Bronchial epithelial cell (primary cell): ENCODE measurements at regions not wholly inside any gene's neighbourhood (a gene's known extent, or its start where the extent isn't known, plus 50 kb on each side); places are given as distances from the start of the nearest gene placed in this dataset.

Experiments
- DNase-seq: peaks from one replicate; pipeline ENCODE4 v3.0.0-alpha.2; 2010; ENCODE audit warnings: low read depth
- FAIRE-seq: peaks from 2 replicates; lab custom pipeline; 2011; peaks lifted over from hg19 to GRCh38; lab: Jason Lieb, UNC
- H3K27me3 ChIP-seq: 2 replicates; pipeline ENCODE4 v1.5.1; 2011; ENCODE audit warnings: low read length; ENCODE audit not compliant: control insufficient read depth, insufficient read depth
- H3K36me3 ChIP-seq: 2 replicates; pipeline ENCODE4 v1.5.1; 2011; ENCODE audit warnings: low read length; ENCODE audit not compliant: control insufficient read depth, insufficient read depth
- H3K4me3 ChIP-seq: 2 replicates; pipeline ENCODE4 v1.5.1; 2011; ENCODE audit warnings: mild to moderate bottlenecking, low read depth, low read length, control low read depth
- TF ChIP-seq, protein P1 (sequence below): IDR thresholded peaks from 2 replicates; pipeline ENCODE4 v1.5.1; 2011; ENCODE audit warnings: mild to moderate bottlenecking, moderate library complexity, low read length, control low read depth, inconsistent platforms; ENCODE audit not compliant: insufficient read depth, severe bottlenecking

DNA sequence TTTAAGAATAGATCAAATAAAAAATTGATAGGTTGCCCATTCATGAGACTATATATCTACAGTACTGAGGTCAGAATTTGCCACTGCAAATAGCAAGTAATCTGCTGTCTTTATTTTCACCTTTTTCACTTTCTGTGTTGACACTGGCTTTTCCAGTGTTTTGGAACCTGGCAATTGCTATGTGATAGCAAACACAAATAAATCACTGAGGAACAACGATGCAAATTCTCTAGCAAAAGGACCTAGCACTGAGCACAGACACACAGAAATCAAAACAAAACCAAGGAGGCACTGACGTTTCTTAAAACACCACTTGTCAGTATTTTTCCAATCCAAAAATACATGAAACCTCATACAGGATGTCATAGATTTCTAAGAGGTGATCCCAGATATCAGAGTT lies 210.7 kb downstream of the DHX15 start:
- TF ChIP-seq, protein P1, sequence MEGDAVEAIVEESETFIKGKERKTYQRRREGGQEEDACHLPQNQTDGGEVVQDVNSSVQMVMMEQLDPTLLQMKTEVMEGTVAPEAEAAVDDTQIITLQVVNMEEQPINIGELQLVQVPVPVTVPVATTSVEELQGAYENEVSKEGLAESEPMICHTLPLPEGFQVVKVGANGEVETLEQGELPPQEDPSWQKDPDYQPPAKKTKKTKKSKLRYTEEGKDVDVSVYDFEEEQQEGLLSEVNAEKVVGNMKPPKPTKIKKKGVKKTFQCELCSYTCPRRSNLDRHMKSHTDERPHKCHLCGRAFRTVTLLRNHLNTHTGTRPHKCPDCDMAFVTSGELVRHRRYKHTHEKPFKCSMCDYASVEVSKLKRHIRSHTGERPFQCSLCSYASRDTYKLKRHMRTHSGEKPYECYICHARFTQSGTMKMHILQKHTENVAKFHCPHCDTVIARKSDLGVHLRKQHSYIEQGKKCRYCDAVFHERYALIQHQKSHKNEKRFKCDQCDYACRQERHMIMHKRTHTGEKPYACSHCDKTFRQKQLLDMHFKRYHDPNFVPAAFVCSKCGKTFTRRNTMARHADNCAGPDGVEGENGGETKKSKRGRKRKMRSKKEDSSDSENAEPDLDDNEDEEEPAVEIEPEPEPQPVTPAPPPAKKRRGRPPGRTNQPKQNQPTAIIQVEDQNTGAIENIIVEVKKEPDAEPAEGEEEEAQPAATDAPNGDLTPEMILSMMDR: no peak
- no peak overlapping the region for H3K4me3 ChIP-seq
- DNase-seq (no peak), FAIRE-seq (no peak)
- no peaks in the 10 kb centered on the region for H3K36me3 ChIP-seq
- H3K27me3 ChIP-seq: no peaks in the 10 kb centered on the region

DNA sequence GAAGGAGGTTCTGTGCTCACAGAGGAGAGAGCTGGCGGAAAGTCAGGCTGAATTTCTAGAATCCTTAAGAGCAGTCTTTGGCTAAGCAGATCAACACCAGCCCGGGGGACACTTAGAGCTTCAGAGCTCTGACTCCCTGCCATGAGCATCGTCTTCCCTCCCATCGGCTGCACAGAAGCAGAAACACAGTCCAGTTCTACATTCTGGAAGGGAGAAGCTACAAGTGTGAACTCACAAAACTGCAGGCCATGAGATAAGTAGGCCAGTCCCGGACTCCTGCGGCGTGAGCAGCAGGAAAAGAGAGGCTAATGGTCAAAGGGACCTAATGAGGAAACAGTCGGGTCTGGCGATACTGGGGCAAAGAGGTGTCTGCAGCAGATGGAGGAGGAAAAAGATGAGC lies 211.5 kb downstream of the DHX15 start:
- TF ChIP-seq, protein P1: no peak
- FAIRE-seq (no peak), DNase-seq (no peak)
- Histone ChIP-seq H3K36me3 (no peaks in the 10 kb centered on the region), H3K27me3 (no peaks in the 10 kb centered on the region), H3K4me3 (no peak overlapping the region)

DNA sequence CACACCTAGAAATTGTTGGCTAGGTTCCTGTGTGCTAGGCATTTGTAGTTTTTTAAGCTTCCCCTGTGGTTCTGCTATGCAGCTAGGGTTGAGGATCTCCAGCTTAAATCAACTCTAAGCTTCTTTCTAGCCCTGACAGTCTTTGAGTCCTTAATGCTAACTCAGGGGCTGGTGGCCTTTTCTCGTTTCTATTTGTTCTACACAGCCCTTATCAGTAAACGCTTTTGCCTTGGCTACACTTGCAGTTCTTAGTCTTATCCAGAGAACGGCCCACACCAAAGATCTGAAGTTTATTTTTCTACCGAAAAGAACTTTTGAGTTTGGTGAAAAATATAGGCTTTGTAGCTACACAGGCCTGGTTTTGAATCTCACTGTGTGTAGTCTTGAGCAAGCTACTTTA lies 212.0 kb downstream of the DHX15 start:
- FAIRE-seq (no peak), DNase-seq (no peak)
- H3K36me3 ChIP-seq: no peaks in the 10 kb centered on the region
- TF ChIP-seq, protein P1: no peak
- no peak overlapping the region for H3K4me3 ChIP-seq
- no peaks in the 10 kb centered on the region for H3K27me3 ChIP-seq

DNA sequence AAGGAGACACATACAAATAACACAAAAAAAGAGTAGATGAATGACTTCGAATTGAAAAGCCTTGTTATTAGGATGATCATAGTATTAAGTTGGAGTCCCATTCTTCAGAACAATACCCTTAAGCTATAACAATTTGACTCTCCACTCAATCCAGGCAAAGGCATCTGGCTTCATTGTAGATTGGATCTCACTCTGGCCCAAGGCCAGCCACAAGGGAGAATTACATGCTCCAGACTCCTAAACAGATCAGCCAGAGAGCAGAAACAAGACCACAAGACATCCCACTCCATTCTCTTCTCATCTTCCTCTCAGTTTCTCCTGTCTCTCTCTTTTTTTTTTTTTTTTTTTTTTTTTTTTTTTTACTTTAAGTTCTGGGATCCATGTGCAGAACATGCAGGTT lies 213.9 kb downstream of the DHX15 start:
- H3K27me3 ChIP-seq: no peaks in the 10 kb centered on the region
- TF ChIP-seq, protein P1: no peak
- H3K36me3 ChIP-seq: no peaks in the 10 kb centered on the region
- no peak overlapping the region for H3K4me3 ChIP-seq
- DNase-seq (no peak), FAIRE-seq (no peak)

DNA sequence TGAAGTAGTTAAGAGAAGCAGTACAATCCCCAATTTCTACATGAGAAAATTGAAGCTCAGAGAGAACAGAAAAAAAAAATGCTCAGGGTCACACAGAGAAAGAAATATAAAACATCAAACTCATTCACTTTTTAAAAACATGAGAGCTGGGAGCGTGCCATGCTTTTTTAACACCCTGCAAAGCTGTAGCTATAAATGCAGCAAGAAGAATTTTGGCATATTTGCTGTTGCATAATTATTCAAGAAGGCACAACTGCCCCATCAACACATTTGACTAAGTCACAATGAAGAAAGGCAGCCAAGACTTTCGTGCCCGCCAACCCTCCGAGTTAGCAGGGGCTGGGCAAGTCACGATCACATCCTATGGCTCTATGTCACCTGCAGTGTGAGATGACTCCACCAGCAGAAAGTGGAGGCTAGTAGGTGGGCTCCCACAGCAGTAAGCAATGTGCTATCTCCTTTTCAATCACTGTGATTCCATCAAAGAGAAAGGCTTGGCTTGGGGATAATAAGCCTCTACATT lies 214.8 kb downstream of the DHX15 start:
- TF ChIP-seq, protein P1: no peak
- no peak for FAIRE-seq
- Histone ChIP-seq H3K36me3 (no peaks in the 10 kb centered on the region), H3K4me3 (no peak overlapping the region), H3K27me3 (no peaks in the 10 kb centered on the region)
- DNase-seq: no peak

DNA sequence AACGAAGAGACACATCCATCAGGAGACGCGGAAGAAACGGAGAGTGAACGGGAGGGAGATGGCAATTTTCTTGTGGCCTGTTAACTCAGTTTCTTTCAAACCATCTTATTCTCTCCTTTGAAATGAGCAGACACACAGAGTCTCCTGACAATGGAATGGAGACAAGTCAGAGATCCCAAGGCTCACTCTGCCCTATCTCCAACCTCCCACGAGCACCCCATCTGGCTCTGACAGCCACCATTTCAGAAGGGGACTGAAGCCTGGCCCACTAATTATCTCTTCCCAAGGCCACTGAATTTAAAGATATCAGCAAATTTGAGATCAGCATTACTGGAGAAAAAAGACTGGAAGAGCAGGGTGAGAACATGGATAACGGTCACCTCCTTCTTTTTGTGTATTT lies 215.6 kb downstream of the DHX15 start:
- no peak for DNase-seq
- no peak overlapping the region for H3K4me3 ChIP-seq
- TF ChIP-seq, protein P1: no peak
- H3K36me3 ChIP-seq: no peaks in the 10 kb centered on the region
- H3K27me3 ChIP-seq: no peaks in the 10 kb centered on the region
- no peak for FAIRE-seq
